NCI-H1694 treated with DMSO at 0.1 percent for 48 hours (cell line): ENCODE measurements at regions not wholly inside any gene's neighbourhood (a gene's known extent, or its start where the extent isn't known, plus 50 kb on each side); places are given as distances from the start of the nearest gene placed in this dataset.
"Not testable (repeated sequence)": the region's sequence is repeated elsewhere in the genome, so short reads cannot be mapped to it uniquely, and the experiment has no call there.

Experiments used
- DNase-seq: peaks from one replicate; lab custom pipeline; 2025; lab: John Stamatoyannopoulos, UW

- no peak for DNase-seq
These were observed 611.7 kb upstream of the FAT1 start for GRCh38 chr4:187335339-187335738.

- no peak for DNase-seq
These were observed 631.1 kb upstream of the FAT1 start for GRCh38 chr4:187354740-187355139.

- no peak for DNase-seq
These were observed 633.5 kb upstream of the FAT1 start for GRCh38 chr4:187357045-187357643.

- DNase-seq, result no peak
These were observed 634.2 kb upstream of the FAT1 start for GRCh38 chr4:187357821-187358220.

GRCh38 chr4:187362937-187363857, 632.4 kb upstream of the ZFP42 start:
- no peak for DNase-seq

GRCh38 chr4:187364401-187364800, 631.2 kb upstream of the ZFP42 start:
- no peak for DNase-seq

GRCh38 chr4:187364851-187365250, 630.7 kb upstream of the ZFP42 start:
- DNase-seq, result no peak

- DNase-seq, result no peak
These were observed 629.0 kb upstream of the ZFP42 start for GRCh38 chr4:187366530-187366929.

GRCh38 chr4:187370918-187371317, 624.7 kb upstream of the ZFP42 start:
- no peak for DNase-seq

GRCh38 chr4:187378441-187378840, 617.1 kb upstream of the ZFP42 start:
- no peak for DNase-seq

- peak; percentile 3 for DNase-seq
These were observed 615.4 kb upstream of the ZFP42 start for GRCh38 chr4:187380181-187380581.

- DNase-seq, result no peak
These were observed 612.4 kb upstream of the ZFP42 start for GRCh38 chr4:187383181-187383580.

- DNase-seq, result no peak
These were observed 607.8 kb upstream of the ZFP42 start for GRCh38 chr4:187387739-187388138.

- DNase-seq, result no peak
These were observed 606.2 kb upstream of the ZFP42 start for GRCh38 chr4:187389420-187389819.

- no peak for DNase-seq
These were observed 604.9 kb upstream of the ZFP42 start for GRCh38 chr4:187390646-187391045.

GRCh38 chr4:187393531-187394344, 601.8 kb upstream of the ZFP42 start:
- DNase-seq, result no peak

- DNase-seq, result no peak
These were observed 599.5 kb upstream of the ZFP42 start for GRCh38 chr4:187396106-187396505.

GRCh38 chr4:187408447-187408846, 587.1 kb upstream of the ZFP42 start:
- not testable (repeated sequence) for DNase-seq

- DNase-seq, result no peak
These were observed 581.8 kb upstream of the ZFP42 start for GRCh38 chr4:187413564-187414358.

- no peak for DNase-seq
These were observed 580.9 kb upstream of the ZFP42 start for GRCh38 chr4:187414716-187415115.

- DNase-seq, result no peak
These were observed 580.3 kb upstream of the ZFP42 start for GRCh38 chr4:187415231-187415630.

GRCh38 chr4:187416216-187416615, 579.4 kb upstream of the ZFP42 start:
- DNase-seq, result no peak
